K562 (cell line): ENCODE measurements at regions not wholly inside any gene's neighbourhood (a gene's known extent, or its start where the extent isn't known, plus 50 kb on each side); places are given as distances from the start of the nearest gene placed in this dataset.

ENCODE experiments used
- ATAC-seq: fragments of 200-7000 bp; cut with Tn5 transposase; 3 replicates; pipeline ENCODE4 v1.9.1; 2020; ENCODE audit warnings: moderate library complexity
- BruUV-seq: library from RNA; stranded (reverse); fragments of 400-500 nt; replicated peaks from 2 replicates; lab custom pipeline; 2021; lab: Mats Ljungman, UMichigan
- CTCF ChIA-PET: fragments of 300-600 bp; formaldehyde crosslinking; extraction: SDS; loops from one replicate; lab custom pipeline; 2021; ENCODE audit warnings: low intra/inter-chr PET ratio; lab: Yijun Ruan, JAX
- POLR2A ChIA-PET: fragments of 300-600, 350-650 bp; sonication (Branson Sonifier 250); formaldehyde crosslinking; extraction: SDS; loops from one replicate; lab custom pipeline; 2021; ENCODE audit warnings: antibody characterized with exemption, inconsistent platforms; lab: Yijun Ruan, JAX
- DNase-seq, 4 experiments: peaks; one replicate each; pipeline versions ENCODE4 v3.0.0 to v3.0.0-alpha.2; 2011 to 2018; ENCODE audit warnings: low spot score in 3 of 4, mixed read lengths in 3 of 4; ENCODE audit errors: extremely low read depth in 1 of 4
- FAIRE-seq: peaks from 2 replicates; lab custom pipeline; 2011; peaks lifted over from hg19 to GRCh38; lab: Jason Lieb, UNC
- H2AFZ ChIP-seq: 2 replicates; pipeline ENCODE4 v1.6.0; 2011; ENCODE audit warnings: low read depth, low read length, control low read depth, inconsistent platforms
- H3K27ac ChIP-seq: fragments of 200-600 bp; 3 replicates; pipeline ENCODE4 v1.8.0; 2011; ENCODE audit warnings: low read depth, mild to moderate bottlenecking, control low read depth, inconsistent platforms, low read length, moderate library complexity, mixed read lengths; ENCODE audit errors: extremely low read depth
- H3K27me3 ChIP-seq, 2 experiments: fragments of 300-600 bp in 1 of 2; 2 replicates in 1 of 2; 3 replicates in 1 of 2; pipeline versions ENCODE4 v1.6.0 to v1.8.0; 2011; ENCODE audit warnings: inconsistent platforms in 2 of 2, low read length in 2 of 2, mild to moderate bottlenecking in 1 of 2, mixed read lengths in 1 of 2, moderate library complexity in 1 of 2; ENCODE audit not compliant: control insufficient read depth in 2 of 2, insufficient read depth in 2 of 2
- H3K36me3 ChIP-seq: fragments of 300-600 bp; 3 replicates; pipeline ENCODE4 v1.8.0; 2011; ENCODE audit warnings: mild to moderate bottlenecking, low read length, inconsistent platforms; ENCODE audit not compliant: control insufficient read depth, insufficient read depth
- H3K4me1 ChIP-seq, 2 experiments: fragments of 200-600 bp in 1 of 2; replicated peaks in 1 of 2; 2 replicates in 1 of 2; 3 replicates in 1 of 2; pipeline versions ENCODE4 v1.5.1 to v1.8.0; 2011; ENCODE audit warnings: inconsistent platforms in 2 of 2, low read length in 2 of 2, mild to moderate bottlenecking in 1 of 2, mixed read lengths in 1 of 2, moderate library complexity in 1 of 2; ENCODE audit not compliant: control insufficient read depth in 2 of 2, insufficient read depth in 2 of 2
- H3K4me2 ChIP-seq: 2 replicates; pipeline ENCODE4 v1.6.1; 2011; ENCODE audit warnings: low read length, control low read depth, inconsistent platforms, mixed read lengths; ENCODE audit not compliant: insufficient read depth
- H3K4me3 ChIP-seq: fragments of 200-600 bp; sonication (generic), shearing (Covaris generic); 2 replicates; pipeline ENCODE4 v1.5.1; 2016; ENCODE audit warnings: control low read depth, inconsistent platforms
- H3K79me2 ChIP-seq: fragments of 200-600 bp; 3 replicates; pipeline ENCODE4 v1.8.0; 2011; ENCODE audit warnings: low read length, inconsistent platforms; ENCODE audit not compliant: control insufficient read depth, insufficient read depth
- H3K9ac ChIP-seq, 2 experiments: 2 replicates each; pipeline versions ENCODE4 v1.6.0 to v1.6.1; 2011; ENCODE audit warnings: low read depth in 2 of 2, low read length in 2 of 2, control low read depth in 1 of 2, inconsistent platforms in 1 of 2, mild to moderate bottlenecking in 1 of 2, mixed read lengths in 1 of 2; ENCODE audit not compliant: insufficient read depth in 1 of 2
- H3K9me1 ChIP-seq: one replicate; pipeline ENCODE4 v1.6.0; 2011; ENCODE audit warnings: inconsistent platforms, mild to moderate bottlenecking, low read length, moderate library complexity; ENCODE audit not compliant: control insufficient read depth, insufficient read depth
- H3K9me3 ChIP-seq: replicated peaks from 2 replicates; pipeline ENCODE4 v1.5.1; 2011; ENCODE audit warnings: low read depth, low read length, inconsistent platforms; ENCODE audit not compliant: control insufficient read depth, insufficient read depth
- H4K20me1 ChIP-seq: replicated peaks from 2 replicates; pipeline ENCODE4 v1.6.1; 2011; ENCODE audit warnings: low read length, inconsistent platforms, mixed read lengths; ENCODE audit not compliant: control insufficient read depth, insufficient read depth
- GTF2F1 ChIP-seq: IDR thresholded peaks from 2 replicates; pipeline ENCODE4 v1.6.1; 2011; ENCODE audit warnings: low read depth, low read length, improper control_type of control experiment
- KDM4B ChIP-seq, 2 experiments: fragments of 450-650 bp in 1 of 2; sonication (generic) in 1 of 2; IDR thresholded peaks; 2 replicates each; pipeline ENCODE4 v1.6.1; 2016 to 2017; ENCODE audit warnings: borderline replicate concordance in 2 of 2, antibody characterized with exemption in 1 of 2, low read depth in 1 of 2, mild to moderate bottlenecking in 1 of 2
- MTF1 ChIP-seq: fragments of 250-450 bp; sonication (Bioruptor Pico); IDR thresholded peaks from 2 replicates; pipeline ENCODE4 v1.9.0; 2021; ENCODE audit warnings: moderate library complexity, mild to moderate bottlenecking, inconsistent platforms, borderline replicate concordance
- SMARCE1 ChIP-seq: fragments of 450-650 bp; IDR thresholded peaks from 2 replicates; pipeline ENCODE4 v1.7.1; 2016; ENCODE audit warnings: mild to moderate bottlenecking
- STAT6 ChIP-seq: sonication (generic); formaldehyde crosslinking; IDR thresholded peaks from 2 replicates; pipeline ENCODE4 v1.8.1; 2023; ENCODE audit warnings: mild to moderate bottlenecking, missing genetic modification reagents
- ZBTB40 ChIP-seq, 2 experiments: fragments of 450-650 bp in 1 of 2; sonication (generic) in 1 of 2; formaldehyde crosslinking in 1 of 2; IDR thresholded peaks; 2 replicates each; pipeline versions ENCODE4 v1.7.1 to v1.9.0; 2016 to 2022; ENCODE audit warnings: inconsistent platforms in 1 of 2, mild to moderate bottlenecking in 1 of 2, missing genetic modification reagents in 1 of 2
- ZFP1 ChIP-seq: fragments of 450-650 bp; formaldehyde crosslinking; IDR thresholded peaks from 2 replicates; pipeline ENCODE4 v1.4.0; 2020; ENCODE audit warnings: mild to moderate bottlenecking, mixed read lengths
- ZNF384 ChIP-seq: IDR thresholded peaks from 2 replicates; pipeline ENCODE4 v1.6.1; 2012; ENCODE audit warnings: low read depth, low read length, improper control_type of control experiment
- WGBS: fragments of 100-300 bp; shearing (Covaris generic); methylation state at CpG from one replicate; pipeline ENCODE4 v1.1.6; 2016; ENCODE audit warnings: low coverage, mixed read lengths; ENCODE audit not compliant: insufficient coverage; ENCODE audit errors: missing lambda C conversion rate; 5-methylcytosine and 5-hydroxymethylcytosine counted together
- in situ Hi-C: fragments of 300-500 bp; cut with MboI; formaldehyde crosslinking; loops from 4 replicates; pipeline ENCODE4 v1.15.0; 2018; ENCODE audit warnings: inconsistent platforms, mixed read lengths
- intact Hi-C: fragments of 100-400 bp; cut with micrococcal nuclease; formaldehyde crosslinking; loops from 2 replicates; pipeline ENCODE4 v1.14.2; 2022

GRCh38 chr5:39606591-39606990 is 181.8 kb upstream of the DAB2 start:
- no peak for FAIRE-seq
- intact Hi-C loops (loop anchor here (10.0 kb wide), 1 partner anchor 338 kb away; no protein-coding TSS in a partner anchor), in situ Hi-C loops (no loop called here)
- H3K27me3 ChIP-seq = no peaks in the 10 kb centered on the region
- H3K9ac ChIP-seq = no peak overlapping the region
- H3K79me2 ChIP-seq = no peaks in the 10 kb centered on the region
- H3K4me1 ChIP-seq = no peaks in the 10 kb centered on the region
- POLR2A ChIA-PET = no interaction called here
- H2AFZ ChIP-seq = no peak overlapping the region
- ATAC-seq = no peak
- no TSS peak for BruUV-seq
- H3K9me3 ChIP-seq = no peaks in the 10 kb centered on the region
- CTCF ChIA-PET = no interaction called here
- H3K9me1 ChIP-seq = no peaks in the 10 kb centered on the region
- no peak overlapping the region for H3K4me2 ChIP-seq
- WGBS = 0% methylated on average over 2 of the region's 2 CpGs
- no peaks in the 10 kb centered on the region for H3K36me3 ChIP-seq
- no peaks in the 10 kb centered on the region for H4K20me1 ChIP-seq
- H3K27ac ChIP-seq = no peak overlapping the region
- no peak for DNase-seq
- H3K4me3 ChIP-seq = no peak overlapping the region
- TF ChIP-seq SMARCE1 = no peak
- no peak for TF ChIP-seq ZBTB40 (IDR thresholded peaks at IDR 0.05)
- no peak for TF ChIP-seq ZBTB40 (CRISPR knock-in tag; IDR thresholded peaks at IDR 0.05)
- TF ChIP-seq GTF2F1 = no peak
- TF ChIP-seq MTF1 = no peak
- TF ChIP-seq KDM4B (IDR thresholded peaks at IDR 0.05; ENCODE audit: borderline replicate concordance in 2 of 2, low read depth in 1 of 2) = no peak
- TF ChIP-seq STAT6 (CRISPR knock-in tag) = no peak
- TF ChIP-seq ZNF384 = no peak
- TF ChIP-seq ZFP1 (CRISPR knock-in tag) = no peak
